Fibroblast of gingiva (primary cell): ENCODE measurements at regions not wholly inside any gene's neighbourhood (a gene's known extent, or its start where the extent isn't known, plus 50 kb on each side); places are given as distances from the start of the nearest gene placed in this dataset.
A peak's percentile ranks its signal among the peaks of the same experiment; 100 is the strongest.
"Not testable (repeated sequence)": the region's sequence is repeated elsewhere in the genome, so short reads cannot be mapped to it uniquely, and the experiment has no call there.

Experiments
- DNase-seq: peaks from one replicate; pipeline ENCODE4 v3.0.0-alpha.2; 2011; ENCODE audit warnings: low read depth

DNA sequence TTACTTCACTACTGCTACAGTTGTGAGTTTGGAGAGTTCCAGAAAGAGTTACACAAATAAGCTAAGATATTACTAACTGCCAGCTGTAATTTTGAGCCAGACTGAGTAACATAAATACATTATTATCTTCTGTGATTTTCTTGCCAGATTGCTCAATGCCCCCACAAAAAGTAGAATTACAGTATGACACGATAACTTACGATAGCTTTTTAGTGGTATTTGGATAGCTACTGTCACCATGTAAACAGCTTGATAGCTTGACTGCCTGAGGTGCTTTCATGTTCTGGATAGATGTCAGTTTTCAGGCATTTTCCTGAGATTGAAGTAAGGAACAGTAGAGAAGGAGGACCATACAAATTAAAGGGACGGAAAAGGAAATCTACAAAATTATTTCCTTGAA, 533.3 kb downstream of the SOCS6 start:
- no peak for DNase-seq

- no peak for DNase-seq
These were observed 519.7 kb downstream of the SOCS6 start for GRCh38 chr18:70808481-70809056.

GRCh38 chr18:70781860-70782453, 493.1 kb downstream of the SOCS6 start:
- peak; percentile 3 for DNase-seq

- not testable (repeated sequence) for DNase-seq
These were observed 477.4 kb downstream of the SOCS6 start for GRCh38 chr18:70766254-70766653.

- DNase-seq: no peak
These were observed 474.0 kb downstream of the SOCS6 start for GRCh38 chr18:70762812-70763211.

DNA sequence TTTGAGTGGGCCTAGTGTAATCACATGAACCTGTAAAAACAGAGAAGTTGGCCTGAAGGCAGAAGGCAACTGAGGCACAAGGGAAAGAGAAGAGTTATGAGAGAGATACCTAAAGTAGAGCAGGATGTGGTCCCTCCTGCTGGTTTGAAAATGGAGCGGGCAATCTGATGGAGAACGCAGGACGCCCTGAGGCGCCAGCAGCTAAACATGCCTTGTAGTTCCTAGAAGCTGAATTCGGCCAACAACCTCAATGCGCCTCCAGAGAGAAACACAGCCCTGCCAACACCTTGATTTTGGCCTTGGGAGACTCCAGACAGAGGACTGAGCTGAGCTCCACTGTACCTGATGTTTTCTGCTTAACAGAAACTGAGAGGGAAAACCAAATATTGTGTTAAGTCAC, 469.9 kb downstream of the SOCS6 start:
- DNase-seq: no peak

DNA sequence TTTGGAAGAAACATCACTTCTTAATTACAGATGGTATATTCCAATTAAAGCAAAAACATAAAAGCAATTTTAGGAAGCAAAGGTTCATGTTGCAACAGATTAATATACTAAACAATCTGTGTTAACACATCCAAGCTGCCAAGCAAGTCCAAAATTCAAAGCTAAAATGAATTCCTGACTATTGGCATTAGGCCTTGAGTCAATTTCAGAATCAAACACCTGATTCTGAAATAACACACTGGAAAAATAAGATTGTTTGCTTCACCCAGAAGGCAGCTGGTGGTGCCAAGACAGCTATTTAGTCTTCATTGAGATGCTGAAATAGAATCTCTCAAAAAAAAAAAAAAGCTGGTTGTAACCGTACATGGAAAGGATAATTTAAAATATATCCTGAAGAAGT, 465.6 kb downstream of the SOCS6 start:
- no peak for DNase-seq

GRCh38 chr18:70732916-70733315, 444.1 kb downstream of the SOCS6 start:
- DNase-seq: no peak

GRCh38 chr18:70732188-70732587, 443.3 kb downstream of the SOCS6 start:
- no peak for DNase-seq

DNA sequence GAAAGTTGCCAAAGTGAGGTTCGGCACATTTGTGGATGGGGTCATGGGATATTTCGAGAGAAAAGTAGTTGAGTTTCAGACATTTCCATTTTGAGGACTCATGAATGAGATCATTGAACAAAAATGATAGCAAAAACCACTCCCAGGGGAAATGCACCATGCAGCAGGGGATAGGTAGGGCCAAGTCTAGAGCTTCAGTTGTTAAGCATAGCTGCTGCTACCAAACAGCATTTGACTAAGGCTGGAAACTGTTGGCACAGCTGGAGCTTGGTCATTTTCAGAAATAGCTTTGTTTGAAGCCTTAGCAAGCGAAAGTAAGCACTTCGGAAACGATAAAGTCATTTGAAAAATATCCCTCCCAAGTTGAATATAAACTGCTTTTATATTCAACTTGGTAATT, 431.8 kb downstream of the SOCS6 start:
- DNase-seq: no peak

DNA sequence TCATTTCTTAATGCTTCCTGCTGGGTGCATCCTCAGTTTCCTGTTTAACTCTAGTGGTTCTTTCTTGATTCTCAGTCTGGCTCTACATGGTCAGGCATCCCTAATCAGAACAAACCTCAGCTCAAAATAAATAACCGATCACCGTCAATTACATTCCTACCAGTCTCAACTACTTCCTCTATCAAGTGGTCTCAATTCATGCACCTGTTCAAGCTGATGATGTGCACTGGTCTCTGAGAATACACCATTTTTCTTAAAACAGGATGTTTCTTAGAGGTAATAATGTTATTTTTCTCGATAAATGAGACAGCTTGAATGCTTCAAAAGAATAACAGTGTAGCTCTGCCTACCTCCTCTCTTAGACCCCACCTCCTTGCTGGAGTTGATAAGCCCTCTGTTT, 420.9 kb downstream of the SOCS6 start:
- no peak for DNase-seq

DNA sequence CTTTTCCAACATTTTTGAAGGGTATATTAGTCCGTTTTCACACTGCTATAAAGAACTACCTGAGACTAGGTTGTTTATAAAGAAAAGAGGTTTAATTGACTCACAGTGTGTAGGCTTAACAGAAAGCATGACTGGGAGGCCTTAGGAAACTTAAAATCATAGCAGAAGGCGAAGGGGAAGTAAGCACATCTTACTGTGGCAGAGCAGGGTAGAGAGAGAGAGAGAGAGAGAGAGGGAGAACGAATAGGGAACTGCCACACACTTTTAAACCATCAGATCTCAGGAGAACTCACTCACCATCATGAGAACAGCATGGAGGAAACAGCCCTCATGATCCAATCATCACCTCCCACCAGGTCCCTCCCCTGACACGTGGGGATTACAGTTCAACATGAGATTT, 420.3 kb downstream of the SOCS6 start:
- DNase-seq: no peak

DNA sequence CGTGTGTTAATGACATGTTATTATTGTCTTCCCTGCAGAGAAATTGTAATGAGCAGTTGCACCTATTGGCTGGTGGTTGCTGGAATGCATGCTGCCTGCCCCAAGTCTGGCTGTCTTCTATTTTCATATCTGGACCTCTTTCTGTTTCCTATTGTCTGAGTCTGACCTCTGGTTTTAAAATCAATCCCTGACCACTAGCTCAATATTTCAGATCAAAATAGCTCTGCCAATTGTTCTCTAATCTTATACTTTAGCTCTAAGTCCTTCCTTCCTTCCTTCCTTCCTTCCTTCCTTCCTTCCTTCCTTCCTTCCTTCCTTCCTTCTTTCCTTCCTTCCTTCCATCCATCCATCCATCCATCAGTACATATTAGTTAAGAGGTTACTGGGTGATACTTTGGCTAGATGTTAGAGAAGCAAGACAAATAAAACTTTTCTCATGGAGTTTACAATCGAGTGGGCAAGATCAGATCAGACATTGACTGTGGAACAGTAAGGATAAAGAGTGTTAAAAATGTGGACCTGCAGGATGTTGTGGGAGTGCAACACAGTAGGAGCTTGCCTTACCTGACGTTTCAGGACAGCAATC, 417.1 kb downstream of the SOCS6 start:
- DNase-seq: no peak

DNA sequence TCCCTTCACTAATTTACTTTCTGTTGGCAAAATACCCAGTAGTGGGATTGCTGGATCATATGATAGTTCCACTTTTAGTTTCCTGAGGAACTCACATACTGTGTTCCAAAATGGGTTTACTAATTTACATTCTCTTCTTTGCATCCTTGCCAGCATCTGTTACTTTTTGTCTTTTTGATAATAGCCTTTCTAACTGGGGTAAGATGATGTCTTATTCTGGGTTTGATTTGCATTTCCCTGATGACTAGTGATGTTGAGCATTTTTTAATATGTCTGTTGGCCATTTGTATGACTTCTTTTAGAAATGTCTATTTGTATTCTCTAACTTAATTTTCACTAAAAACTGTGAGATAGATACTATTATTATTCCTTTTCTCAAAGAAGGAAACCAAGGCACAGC, 411.7 kb downstream of the SOCS6 start:
- no peak for DNase-seq

GRCh38 chr18:70698574-70698973, 409.7 kb downstream of the SOCS6 start:
- DNase-seq: no peak

DNA sequence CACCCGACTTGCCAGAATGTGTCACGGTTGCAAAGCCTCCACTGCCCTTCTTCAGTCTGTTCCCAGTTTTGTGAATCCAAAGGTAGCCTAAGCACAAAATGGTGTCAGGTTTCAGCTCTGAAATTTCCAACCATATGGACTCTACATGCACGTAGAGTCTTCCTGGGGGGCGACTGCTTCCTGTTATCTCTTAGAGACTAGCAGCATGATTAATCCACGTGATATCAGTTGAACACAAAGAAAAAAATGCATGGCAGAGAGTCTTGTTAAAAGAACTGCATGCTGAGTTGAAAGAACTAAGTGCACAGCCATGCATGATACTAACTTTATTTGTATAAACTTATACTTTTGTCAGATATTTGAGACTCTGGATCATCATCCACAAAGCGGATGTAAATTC, 404.4 kb downstream of the SOCS6 start:
- DNase-seq: no peak

GRCh38 chr18:70689765-70690164, 400.9 kb downstream of the SOCS6 start:
- DNase-seq: not testable (repeated sequence)

GRCh38 chr18:70688286-70688685, 399.4 kb downstream of the SOCS6 start:
- DNase-seq: no peak

DNA sequence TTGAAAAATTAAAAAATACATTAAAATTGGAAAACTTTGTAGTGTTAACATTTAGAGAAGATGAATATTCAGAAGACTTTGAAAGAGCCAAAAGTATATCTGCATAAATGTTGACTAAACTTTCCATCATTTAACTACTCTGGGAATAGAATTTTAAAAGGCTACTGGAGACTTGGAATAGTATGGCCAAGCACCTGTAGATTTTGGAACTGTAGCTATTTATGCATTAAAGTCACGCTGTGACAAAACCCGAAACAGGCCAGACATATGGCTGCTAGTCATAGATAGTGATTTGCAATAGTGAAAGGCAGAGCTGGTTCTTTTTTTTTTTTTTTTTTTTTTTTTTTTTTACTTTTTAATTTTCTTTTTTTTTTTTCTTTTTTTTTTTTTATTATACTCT, 396.0 kb downstream of the SOCS6 start:
- no peak for DNase-seq

- DNase-seq: no peak
These were observed 394.4 kb downstream of the SOCS6 start for GRCh38 chr18:70683263-70683662.

DNA sequence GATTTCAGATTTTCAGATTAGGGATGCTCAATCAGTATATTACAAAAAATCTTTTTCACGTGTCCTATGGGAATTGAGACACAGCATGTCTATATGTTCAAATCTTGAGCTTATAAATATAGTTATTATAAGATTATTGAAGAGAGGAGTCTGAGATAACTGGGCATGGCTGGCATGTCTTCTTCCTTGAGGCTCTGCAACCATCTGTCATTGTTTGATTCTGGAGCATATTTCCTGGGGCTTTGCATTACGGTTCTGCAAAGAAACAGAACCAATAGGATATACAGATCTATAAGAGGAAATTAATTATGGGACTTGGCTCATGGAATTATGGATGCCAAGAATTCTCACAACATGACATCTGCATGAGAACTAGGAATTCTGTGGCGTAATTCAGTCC, 386.1 kb downstream of the SOCS6 start:
- DNase-seq: no peak

- DNase-seq: no peak
These were observed 385.0 kb downstream of the SOCS6 start for GRCh38 chr18:70673831-70674230.

GRCh38 chr18:70672581-70672980, 383.7 kb downstream of the SOCS6 start:
- no peak for DNase-seq
